ENCODE measurements at regions not wholly inside any gene's neighbourhood (a gene's known extent, or its start where the extent isn't known, plus 50 kb on each side); places are given as distances from the start of the nearest gene placed in this dataset.

GRCh38 chr6:50520326-50521266, 192.7 kb upstream of the TFAP2D start:
- H3K9me3 ChIP-seq = no peaks in the 10 kb centered on the region
- H3K27me3 ChIP-seq = no peaks in the 10 kb centered on the region
- H3K36me3 ChIP-seq = no peaks in the 10 kb centered on the region
- no peak for TF ChIP-seq CTCF (IDR thresholded peaks at IDR 0.05; ENCODE audit: low read depth, low read length)
- H3K4me3 ChIP-seq (ENCODE audit: low read depth, low read length) = no peak overlapping the region
- DNase-seq = no peak
- no peaks in the 10 kb centered on the region for H3K4me1 ChIP-seq

- Histone ChIP-seq H3K4me3 (ENCODE audit: low read depth, low read length) (no peak overlapping the region), H3K9me3 (no peaks in the 10 kb centered on the region), H3K4me1 (no peaks in the 10 kb centered on the region; the same call in 1 of the 2 replicates), H3K27me3 (no peaks in the 10 kb centered on the region), H3K36me3 (no peaks in the 10 kb centered on the region)
- no peak for TF ChIP-seq CTCF (IDR thresholded peaks at IDR 0.05; ENCODE audit: low read depth, low read length)
- no peak for DNase-seq
These were observed 189.0 kb upstream of the TFAP2D start for GRCh38 chr6:50524341-50524740.

- Histone ChIP-seq H3K9me3 (no peaks in the 10 kb centered on the region), H3K27me3 (no peaks in the 10 kb centered on the region), H3K36me3 (no peaks in the 10 kb centered on the region), H3K4me1 (no peaks in the 10 kb centered on the region; the same call in 1 of the 2 replicates), H3K4me3 (ENCODE audit: low read depth, low read length) (no peak overlapping the region)
- DNase-seq = no peak
- no peak for TF ChIP-seq CTCF (IDR thresholded peaks at IDR 0.05; ENCODE audit: low read depth, low read length)
These were observed 185.3 kb upstream of the TFAP2D start for GRCh38 chr6:50527985-50528384.

GRCh38 chr6:50539447-50539846, 173.9 kb upstream of the TFAP2D start:
- Histone ChIP-seq H3K9me3 (no peaks in the 10 kb centered on the region), H3K36me3 (no peaks in the 10 kb centered on the region), H3K27me3 (no peaks in the 10 kb centered on the region), H3K4me1 (no peaks in the 10 kb centered on the region), H3K4me3 (ENCODE audit: low read depth, low read length) (no peak overlapping the region)
- no peak for DNase-seq
- TF ChIP-seq CTCF (IDR thresholded peaks at IDR 0.05; ENCODE audit: low read depth, low read length) = no peak

GRCh38 chr6:50541941-50542340, 171.4 kb upstream of the TFAP2D start:
- no peaks in the 10 kb centered on the region for H3K9me3 ChIP-seq
- H3K36me3 ChIP-seq = no peaks in the 10 kb centered on the region
- no peaks in the 10 kb centered on the region for H3K4me1 ChIP-seq
- no peaks in the 10 kb centered on the region for H3K27me3 ChIP-seq
- DNase-seq = no peak
- TF ChIP-seq CTCF (IDR thresholded peaks at IDR 0.05; ENCODE audit: low read depth, low read length) = no peak
- no peak overlapping the region for H3K4me3 ChIP-seq (ENCODE audit: low read depth, low read length)

GRCh38 chr6:50543666-50544065, 169.7 kb upstream of the TFAP2D start:
- Histone ChIP-seq H3K27me3 (no peaks in the 10 kb centered on the region), H3K4me3 (ENCODE audit: low read depth, low read length) (no peak overlapping the region), H3K4me1 (no peaks in the 10 kb centered on the region), H3K36me3 (no peaks in the 10 kb centered on the region), H3K9me3 (no peaks in the 10 kb centered on the region)
- DNase-seq = no peak
- TF ChIP-seq CTCF (IDR thresholded peaks at IDR 0.05; ENCODE audit: low read depth, low read length) = no peak

All from BE2C (cell line).